Activated CD4-positive, alpha-beta T cell treated with anti-CD3 and anti-CD28 coated beads for 48 hours (primary cell): ENCODE measurements at regions not wholly inside any gene's neighbourhood (a gene's known extent, or its start where the extent isn't known, plus 50 kb on each side); places are given as distances from the start of the nearest gene placed in this dataset.

Experiments used
- DNase-seq: peaks from one replicate; pipeline ENCODE4 v3.0.0-alpha.2; 2020

DNA sequence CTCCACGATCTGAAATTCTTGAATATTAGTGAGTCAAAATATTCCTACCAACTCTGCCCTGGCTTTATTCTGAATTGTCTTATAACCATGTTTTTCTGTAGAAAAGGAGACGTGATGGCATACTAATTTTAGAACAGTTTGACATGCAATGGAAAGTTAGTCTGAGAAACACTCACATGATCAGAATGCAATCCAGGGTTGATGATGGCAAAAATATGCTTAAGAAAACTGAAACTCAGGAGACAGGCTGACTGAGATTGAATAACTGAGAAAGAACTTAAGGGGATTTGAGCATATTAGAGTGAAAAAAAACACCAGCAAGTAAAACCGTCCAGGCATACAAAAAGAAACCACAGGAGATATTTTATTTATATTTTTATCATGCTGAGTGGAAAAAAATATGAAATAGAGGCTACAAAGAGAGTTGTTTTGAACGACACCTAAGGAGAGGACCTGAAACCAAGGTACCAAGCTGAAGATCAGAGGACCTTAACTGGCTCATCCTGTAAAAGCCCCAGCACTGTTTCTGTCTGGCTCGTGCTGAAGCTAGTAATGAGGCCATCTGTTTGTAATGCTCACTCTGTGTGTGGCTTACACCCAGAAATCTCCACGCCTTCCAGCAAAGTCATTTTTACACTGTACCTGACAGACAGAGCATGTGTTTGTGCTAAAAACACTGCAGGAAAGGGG, 437.2 kb upstream of the PKDCC start:
- no peak for DNase-seq

DNA sequence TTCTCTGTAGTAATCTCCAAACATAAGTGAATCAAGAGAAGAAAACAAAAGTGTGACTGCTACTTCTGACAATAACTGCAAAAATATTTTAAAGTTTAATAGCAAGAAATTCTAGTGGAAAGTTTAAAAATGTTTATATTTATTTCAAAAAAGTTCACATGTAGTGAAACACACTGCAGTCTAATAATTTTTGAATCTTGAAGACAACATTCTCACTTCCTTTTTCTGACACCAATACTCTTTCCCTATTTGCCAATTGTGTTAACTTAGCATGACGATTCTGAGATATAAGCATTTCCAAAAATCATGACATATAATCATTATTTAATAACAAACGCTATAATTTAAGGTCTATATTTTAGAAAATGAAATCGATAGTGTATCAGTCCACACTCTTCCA, 429.1 kb upstream of the PKDCC start:
- no peak for DNase-seq

DNA sequence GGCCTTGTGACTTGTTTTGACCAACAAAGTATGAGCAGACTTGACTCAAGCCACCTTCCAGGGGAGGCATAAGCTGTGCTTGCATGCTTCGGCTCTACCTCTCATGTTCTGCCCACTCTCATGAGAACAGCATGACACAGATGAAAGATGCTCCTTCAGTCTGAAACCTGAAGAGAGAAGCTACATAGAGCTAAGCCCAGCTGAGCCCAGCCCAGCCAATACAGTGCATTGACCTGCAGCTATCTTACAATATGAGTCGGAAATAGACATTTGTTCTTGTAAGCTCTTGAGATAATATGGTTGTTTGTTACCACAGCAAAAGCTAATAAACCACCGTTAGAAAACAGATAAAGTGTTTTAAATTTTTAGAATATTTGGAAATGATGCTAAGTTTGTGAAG, 426.7 kb upstream of the PKDCC start:
- no peak for DNase-seq

DNA sequence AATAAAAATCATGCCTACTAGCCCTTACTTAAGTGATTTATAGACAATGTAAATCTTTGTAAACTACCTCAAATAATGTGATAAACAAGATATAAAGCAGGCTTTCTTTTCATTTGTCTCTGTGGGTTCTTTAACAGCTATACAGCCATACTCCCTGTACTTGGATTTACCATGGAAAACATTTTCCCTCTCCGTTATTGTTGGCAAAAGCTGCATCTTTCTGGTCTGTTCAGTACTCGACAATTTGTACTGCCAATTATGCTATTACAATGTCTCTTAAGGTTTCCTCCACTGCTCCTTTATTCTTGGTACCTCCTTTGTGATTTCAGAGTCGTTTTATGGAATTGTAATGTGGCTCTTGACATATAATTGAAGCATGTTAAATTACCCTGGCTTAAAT, 426.3 kb upstream of the PKDCC start:
- no peak for DNase-seq

DNA sequence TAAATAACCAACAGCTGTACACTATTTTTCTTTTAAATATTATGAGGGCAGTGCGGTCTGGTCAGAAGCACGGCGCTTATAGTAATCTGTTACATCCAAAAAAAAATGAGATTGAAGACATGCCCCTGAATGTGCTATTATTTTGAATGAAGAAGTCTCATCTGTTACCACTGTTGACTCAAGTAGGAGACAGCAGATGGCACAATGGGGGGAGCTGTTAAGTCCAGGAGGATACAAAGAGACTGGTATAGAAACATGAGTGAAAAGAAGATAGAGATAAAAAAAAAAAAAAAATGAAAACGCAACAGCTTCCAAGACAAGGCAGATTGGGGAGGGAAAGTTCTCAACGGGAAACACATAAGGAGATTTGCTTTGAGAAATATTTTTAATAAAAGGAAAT, 425.5 kb upstream of the PKDCC start:
- DNase-seq = no peak

DNA sequence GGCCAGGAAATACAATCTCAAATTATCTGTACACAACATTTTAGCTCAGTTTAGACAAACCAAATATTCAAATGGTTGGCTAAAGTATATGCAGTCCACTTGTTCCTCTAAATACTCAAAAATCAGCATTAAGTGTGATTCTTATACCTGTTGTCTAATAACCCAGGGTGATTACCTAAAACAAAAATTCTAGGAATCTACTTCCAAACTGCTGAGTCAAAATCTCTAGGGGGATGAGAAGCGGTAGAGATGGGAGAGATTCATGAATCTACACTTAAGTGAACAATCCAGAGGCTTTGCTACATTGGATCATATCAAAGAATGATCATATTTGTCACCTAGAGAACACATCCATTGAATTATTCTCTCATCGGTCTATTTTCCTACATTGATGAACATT, 420.9 kb upstream of the PKDCC start:
- no peak for DNase-seq

DNA sequence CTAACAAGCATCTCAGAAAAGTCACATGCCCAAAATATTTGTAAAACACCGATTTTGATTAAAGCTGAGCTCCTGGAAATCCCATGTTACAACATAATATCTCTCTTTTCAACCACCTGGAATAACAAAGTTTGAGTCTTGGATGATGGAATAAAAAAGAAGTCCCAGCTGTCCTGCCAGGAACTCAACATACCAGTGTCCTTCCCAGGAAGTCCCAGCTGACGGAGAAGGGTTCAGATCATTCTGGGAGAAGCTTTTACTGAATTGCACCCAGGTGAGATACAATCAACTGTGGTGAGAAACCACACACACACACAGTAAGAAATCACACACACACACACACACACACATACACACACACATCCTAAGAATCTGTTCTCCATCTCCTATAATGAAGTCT, 413.1 kb upstream of the PKDCC start:
- DNase-seq = no peak

DNA sequence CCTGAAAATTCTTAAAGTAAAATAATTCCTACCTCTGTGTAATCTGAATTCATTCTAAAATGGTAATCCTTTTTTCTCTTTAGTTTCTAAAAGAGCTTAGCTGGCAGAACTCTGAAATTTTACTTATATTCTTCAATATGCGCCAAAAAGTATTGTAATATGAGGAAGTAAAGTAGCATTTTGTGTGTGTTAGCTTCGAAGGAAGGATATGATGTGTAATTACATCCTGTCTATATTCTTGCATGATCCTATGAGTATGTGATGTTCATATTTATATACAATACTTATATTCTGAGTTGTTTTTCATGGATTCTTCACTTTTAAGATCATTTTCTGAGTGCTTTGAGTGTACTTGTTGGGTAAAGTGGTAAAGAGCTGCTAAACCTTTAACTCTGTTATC, 402.9 kb upstream of the PKDCC start:
- no peak for DNase-seq

DNA sequence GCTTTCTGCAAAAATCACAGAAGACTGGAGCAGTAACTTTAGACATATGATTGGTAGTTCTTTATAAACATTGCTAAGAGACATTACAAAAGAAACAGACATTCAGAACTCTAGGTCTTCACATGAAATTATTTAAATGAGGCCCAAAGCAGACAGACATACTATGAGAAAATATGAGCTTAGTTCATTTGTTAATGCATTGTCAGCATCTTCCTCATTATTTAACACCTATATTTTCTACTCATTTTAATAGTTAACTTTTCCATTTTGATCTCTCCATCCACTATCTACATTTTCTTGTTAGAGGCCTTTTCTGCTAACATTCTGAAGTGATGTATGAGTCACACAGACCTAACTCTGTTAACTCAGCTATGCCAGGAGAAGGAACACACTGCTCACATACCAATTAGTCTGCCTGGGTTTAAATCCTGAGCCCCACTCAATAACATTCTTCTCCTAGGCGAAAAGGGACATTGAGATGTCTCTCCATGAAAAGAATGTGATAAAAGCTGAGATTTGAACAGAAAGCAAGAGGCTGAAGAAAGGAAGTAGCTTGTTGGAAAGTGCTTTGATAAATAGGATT, 400.3 kb upstream of the PKDCC start:
- no peak for DNase-seq

DNA sequence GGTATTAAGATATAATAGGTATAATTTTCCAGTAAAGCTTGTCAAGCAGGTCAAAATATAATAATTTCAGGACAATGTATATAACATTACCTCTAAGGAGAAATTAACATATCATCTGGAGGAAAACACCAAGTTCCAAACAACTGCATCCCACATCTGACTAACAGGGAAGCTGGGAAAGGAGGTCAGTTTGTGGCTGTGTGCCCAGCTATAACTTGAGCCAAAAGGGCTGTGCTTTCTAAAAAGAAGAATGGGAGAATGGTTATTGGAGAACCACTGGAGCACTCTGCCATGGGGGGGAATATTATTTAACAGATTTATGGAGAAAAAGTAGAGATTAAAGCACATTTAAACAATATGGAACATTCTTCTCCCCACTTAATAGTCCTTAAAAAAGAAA, 390.6 kb upstream of the PKDCC start:
- DNase-seq = no peak

DNA sequence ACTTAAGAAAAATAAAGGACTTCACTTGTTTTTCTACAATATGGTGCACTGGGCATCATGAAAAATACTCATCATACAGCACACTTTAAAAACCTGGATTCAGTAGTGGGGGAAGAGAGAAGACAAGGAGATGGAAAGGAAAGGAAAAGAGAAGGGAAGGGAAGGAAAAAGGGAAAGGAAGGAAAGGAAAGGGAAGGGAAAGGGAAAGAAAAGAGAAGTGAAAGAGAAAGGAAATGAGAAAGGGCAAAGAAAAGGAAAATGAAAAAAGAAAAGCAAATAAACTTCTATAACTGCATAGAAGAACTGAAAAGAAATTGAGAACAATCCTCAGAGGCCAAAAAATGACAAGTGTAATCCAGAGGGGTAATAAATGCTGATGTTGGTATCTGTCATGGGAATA, 388.1 kb upstream of the PKDCC start:
- no peak for DNase-seq

DNA sequence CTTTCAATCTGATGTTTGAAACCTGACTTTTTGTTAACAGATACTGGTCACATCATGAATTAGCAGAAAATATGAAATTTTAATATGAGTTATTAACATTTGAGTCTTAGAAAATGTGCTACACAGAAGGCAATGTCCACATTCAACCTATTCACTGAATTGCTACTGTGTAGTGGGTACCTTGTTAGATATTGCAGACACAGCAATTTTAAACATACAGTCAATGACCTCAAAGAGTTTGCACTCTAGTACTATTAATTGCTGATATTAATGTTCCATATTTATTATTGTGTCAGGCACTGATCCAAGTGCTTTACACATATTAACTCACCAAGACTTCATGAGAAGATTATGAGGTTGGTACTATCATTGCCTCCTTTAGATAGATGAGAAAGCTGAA, 385.4 kb upstream of the PKDCC start:
- DNase-seq = no peak

DNA sequence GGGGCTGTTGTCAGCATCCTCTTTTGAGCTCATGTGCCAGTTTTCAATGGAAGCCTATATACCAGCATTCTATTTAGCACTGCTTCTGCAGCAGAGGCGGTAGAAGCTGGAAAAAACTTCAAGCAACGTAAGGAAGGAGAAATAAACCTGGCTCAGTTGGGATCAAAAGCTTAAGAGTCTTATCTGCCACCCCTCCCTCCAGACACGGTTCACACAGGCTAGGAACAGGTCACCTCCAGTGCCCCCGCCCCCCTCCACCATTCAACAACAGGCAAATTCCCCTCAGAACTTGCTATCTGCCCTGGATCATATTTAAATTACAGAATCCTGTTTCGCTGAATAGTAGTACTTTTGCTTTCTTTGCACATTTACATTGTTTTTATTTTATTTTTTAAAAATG, 384.8 kb upstream of the PKDCC start:
- no peak for DNase-seq

DNA sequence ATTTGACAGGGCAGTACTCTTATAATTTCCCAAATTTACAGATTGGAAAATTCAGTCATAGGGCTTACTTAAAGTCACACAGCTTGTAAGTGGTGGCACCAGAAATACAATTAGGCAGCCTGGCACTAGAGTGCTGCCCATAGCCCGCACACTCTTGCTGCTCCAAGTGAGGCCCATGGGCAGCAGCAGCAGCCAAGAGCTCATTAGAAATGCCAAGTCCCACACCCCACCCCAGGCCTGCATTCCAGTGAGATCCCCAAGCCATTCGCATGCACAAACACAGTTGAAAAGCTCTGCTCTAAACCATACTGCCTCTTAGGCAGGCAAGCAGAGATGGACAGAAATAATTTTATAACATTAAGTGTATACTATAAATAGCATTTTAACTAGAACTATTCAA, 379.3 kb upstream of the PKDCC start:
- DNase-seq = no peak

DNA sequence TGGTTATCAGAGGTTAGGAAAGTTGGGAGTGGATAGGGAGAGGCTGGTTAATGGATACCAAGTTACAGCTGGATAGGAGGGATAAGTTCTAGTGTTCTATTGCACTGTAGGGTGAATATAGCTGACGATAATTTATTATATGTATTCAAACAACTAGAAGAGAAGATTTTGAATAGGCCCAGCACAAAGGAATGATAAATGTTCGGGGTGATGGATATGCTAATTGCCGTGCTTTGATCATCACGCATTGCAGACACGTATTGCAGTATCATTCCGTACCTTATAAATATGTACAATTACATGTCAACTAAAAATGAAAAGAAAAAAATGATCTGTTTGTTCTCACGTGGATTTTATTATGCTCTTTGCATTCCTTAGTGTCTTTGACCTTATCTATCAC, 369.2 kb upstream of the PKDCC start:
- DNase-seq = no peak

DNA sequence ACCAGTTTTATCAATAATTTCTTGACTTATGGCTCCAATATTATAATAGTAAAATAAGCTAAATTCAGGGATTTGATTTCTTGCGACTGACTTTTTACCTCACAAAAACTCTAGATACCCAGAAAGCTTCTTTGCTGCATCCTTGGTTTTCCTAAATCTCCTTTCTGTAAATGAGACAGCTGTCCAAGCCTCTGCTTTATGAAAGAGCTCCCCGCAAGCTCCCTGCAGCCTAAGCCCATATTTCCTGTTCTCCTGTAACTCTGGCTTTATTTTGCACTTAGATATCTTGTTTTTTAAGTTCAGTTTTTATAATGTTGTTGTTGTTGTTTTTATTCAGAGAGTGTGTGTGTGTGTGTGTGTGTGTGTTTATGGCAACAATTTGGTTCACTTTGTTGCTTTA, 361.7 kb upstream of the PKDCC start:
- DNase-seq = no peak

DNA sequence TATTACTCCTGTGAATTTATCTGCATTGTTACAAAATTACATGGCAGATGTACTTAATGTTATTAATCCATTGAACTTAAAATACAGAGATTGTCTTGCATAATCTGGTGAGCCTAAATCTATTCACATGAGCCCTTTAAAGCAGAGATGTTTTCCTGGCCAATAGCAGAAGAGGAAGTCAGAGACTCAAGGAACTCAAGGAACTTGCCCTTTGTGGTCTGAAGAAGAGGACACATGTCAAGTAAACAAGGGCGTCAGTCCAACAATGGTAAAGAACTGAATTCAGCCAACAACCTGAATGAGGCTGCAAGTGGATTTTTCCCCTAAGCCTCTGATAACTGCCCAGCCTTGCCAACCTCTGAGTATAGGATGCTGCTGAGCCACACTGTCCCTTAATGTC, 356.3 kb upstream of the PKDCC start:
- DNase-seq = no peak

DNA sequence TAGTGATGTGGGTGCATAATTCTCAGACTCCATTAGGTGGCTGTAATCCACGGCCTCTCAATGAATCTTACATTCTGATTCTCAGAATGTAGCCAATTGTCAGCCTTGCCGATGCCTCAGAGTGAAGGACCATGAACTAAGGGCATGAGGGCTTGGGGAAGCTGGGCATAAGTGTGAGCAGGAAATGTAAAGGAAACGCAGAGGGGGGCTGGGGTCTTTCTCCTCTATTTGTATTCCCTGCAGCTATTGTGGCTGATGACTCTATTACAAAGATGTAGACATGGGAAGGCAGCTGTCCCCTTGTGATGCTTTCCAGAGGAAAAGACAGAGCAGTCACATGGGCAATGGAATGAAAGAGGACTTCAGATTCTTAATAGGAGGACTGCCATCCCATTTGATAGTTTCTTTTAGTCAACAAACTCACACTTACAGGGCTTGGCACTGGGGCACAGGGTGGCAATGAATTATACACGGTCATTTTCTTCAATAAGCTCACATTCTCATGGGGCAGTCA, 353.2 kb upstream of the PKDCC start:
- no peak for DNase-seq

DNA sequence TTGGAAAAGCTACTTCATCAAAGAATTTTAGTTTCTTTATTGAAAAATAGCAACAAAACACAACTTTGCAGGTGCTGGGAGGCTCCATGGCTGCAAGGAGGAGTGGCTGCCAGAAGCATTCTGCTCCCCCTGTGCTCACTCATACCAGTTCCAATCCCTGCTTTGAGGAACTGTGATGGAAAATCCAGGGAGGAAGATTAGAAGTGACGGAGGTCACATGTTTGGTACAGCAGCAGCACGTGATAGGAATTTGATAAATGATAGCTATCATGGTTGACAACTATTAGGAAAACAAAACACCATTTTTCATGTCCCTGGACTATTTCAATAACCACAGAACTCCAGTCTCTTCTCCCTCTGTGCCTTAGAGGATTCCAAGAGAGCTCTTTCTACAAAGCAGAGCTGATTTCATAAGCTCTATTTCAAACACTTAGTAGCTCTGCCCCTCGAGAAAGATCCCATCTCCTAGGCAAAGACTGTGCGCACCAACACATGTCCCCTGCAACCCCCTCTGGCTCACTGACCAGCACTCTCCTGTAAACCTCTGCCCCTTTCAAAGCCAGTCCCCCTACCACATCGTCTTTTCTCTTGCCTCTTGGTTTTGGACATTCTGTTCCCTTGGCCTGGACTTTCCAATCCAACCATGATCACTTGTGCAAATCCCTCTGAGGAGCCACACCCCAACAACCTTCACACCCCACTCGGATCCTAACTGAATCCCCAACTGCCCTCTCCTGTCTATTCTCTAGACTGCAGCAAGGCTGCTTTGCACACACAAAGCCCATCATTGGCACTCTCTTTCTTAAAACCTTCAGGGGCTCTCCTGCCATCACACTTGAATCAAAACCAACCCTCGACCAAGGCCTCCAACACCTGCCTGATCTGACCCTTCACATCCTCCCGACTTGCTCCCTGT, 352.4 kb upstream of the PKDCC start:
- DNase-seq = no peak

DNA sequence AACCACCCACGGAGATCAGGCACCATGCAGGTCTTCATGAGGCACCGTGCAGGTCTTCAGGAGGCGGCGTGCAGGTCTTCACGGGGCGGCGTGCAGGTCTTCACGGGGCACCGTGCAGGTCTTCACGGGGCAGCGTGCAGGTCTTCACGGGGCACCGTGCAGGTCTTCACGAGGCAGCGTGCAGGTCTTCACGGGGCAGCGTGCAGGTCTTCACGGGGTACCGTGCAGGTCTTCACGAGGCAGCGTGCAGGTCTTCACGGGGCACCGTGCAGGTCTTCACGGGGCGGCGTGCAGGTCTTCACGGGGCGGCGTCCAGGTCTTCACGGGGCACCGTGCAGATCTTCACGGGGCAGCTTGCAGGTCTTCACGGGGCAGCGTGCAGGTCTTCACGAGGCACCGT, 350.4 kb upstream of the PKDCC start:
- no peak for DNase-seq

DNA sequence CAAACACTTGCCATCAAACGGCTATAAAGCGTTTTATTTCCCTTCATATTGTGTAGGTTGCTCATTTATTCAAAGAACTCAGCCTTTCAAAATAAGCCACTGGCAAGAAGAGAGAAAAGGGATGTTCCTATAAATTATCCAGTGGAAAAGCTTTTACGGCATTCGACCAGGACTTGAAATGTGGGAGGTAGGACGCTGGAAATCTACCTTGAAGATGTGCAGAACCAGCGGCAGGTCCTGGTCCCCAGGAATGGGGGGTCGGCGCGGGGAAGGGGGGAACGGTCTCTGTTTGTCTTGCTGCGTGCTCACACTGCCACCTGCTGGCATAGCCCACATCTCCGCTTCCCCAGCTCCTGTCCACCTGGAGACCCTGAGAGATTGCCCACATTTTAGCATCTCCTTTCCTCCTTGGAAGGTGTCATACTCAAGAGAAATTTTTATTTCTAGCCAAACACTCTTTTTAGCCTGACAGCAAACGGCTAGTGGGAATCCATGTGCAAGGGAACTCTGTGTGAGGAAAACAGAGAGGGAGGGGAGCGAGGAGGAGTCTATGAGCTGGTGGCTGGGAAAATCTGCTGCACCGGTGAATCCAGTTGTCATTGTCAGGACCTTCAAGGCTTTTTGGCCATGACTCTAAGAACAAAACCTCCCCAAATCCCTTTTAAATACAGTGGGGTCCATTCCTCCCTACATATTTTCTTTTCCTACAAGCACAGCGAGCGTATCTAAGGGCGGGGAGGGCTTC, 349.0 kb upstream of the PKDCC start:
- peak; percentile 23 for DNase-seq

DNA sequence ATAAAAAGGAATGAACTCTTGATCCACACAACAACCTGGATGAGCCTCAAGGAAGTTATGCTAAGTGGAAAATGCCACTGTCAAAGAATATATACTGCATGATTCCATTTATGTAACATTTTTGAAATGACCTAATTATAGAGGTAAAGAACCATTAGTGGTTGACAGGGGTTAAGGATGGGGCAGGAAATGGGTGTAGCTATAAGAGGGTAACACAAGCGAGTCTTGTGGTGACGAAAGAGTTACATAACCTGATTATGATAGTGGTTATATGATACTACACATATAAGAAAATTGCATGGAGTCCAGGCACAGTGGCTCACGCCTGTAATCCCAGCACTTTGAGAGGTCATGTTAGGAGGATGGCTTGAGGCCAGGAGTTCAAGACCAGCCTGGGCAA, 346.6 kb upstream of the PKDCC start:
- DNase-seq = no peak

DNA sequence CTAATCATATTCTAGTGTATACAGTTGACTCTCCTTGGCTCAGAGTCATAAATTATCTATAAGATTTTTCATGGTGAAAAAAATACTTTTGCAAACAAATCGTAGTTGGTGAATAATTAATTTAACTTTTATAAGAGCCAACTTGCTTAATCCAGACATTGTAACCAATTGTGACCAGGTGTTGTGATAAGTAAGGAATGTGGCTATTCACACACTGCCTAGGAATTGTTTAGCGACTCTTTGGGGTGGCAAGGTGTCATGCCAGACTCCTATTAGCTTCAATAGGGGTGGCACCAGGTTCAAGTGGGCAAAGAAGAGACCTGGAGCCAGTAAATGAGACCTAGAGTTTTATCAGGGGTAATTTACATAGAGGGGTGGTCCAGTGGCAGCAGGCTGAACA, 344.7 kb upstream of the PKDCC start:
- no peak for DNase-seq
